ENCODE measurements at regions not wholly inside any gene's neighbourhood (a gene's known extent, or its start where the extent isn't known, plus 50 kb on each side); places are given as distances from the start of the nearest gene placed in this dataset.

GRCh38 chr6:1002989-1003388 is 308.9 kb upstream of the FOXQ1 start:
- TF ChIP-seq CTCF (IDR thresholded peaks at IDR 0.05): no peak
- no peak for TF ChIP-seq EP300 (IDR thresholded peaks at IDR 0.05)
